K562 (cell line): ENCODE measurements at regions not wholly inside any gene's neighbourhood (a gene's known extent, or its start where the extent isn't known, plus 50 kb on each side); places are given as distances from the start of the nearest gene placed in this dataset.

ENCODE experiments used
- CREB3 ChIP-seq: fragments of 450-650 bp; conservative IDR thresholded peaks from 2 replicates; pipeline ENCODE4 v1.6.1; 2016; ENCODE audit warnings: missing genetic modification characterization, low read depth, mild to moderate bottlenecking, missing compliant biosample characterization, moderate library complexity
- HDGF ChIP-seq: fragments of 450-650 bp; IDR thresholded peaks from 2 replicates; pipeline ENCODE4 v1.6.1; 2016
- PHF8 ChIP-seq: fragments of 200-600 bp; sonication (generic); IDR thresholded peaks from 2 replicates; pipeline ENCODE4 v1.6.1; 2012; ENCODE audit warnings: mixed run types, mild to moderate bottlenecking, inconsistent platforms, low read length, moderate library complexity, borderline replicate concordance
- SIRT6 ChIP-seq: IDR thresholded peaks from one replicate; pipeline ENCODE4 v1.6.1; 2012; ENCODE audit warnings: low read depth, mild to moderate bottlenecking, control low read depth, inconsistent platforms, low read length, moderate library complexity
- THAP7 ChIP-seq: fragments of 250-450 bp; sonication (Bioruptor Pico); IDR thresholded peaks from 2 replicates; pipeline ENCODE4 v1.5.0; 2021

GRCh38 chr10:81820418-81820817 lies 54.6 kb upstream of the NRG3 start (continued):
- no peak for TF ChIP-seq CREB3
- TF ChIP-seq PHF8, result no peak
- no peak for TF ChIP-seq HDGF
- TF ChIP-seq SIRT6, result no peak
- no peak for TF ChIP-seq THAP7 (CRISPR knock-in tag)
